ENCODE measurements at regions not wholly inside any gene's neighbourhood (a gene's known extent, or its start where the extent isn't known, plus 50 kb on each side); places are given as distances from the start of the nearest gene placed in this dataset.

- ChIA-PET POLR2A (no interaction called here), CTCF (no interaction called here)
- no TSS peak for BruUV-seq (replicated peaks)
- Histone ChIP-seq H3K27me3 (ENCODE audit: control insufficient read depth, insufficient read depth, low read length) (no peaks in the 10 kb centered on the region), H3K36me3 (ENCODE audit: control insufficient read depth, insufficient read depth, low read length) (no peaks in the 10 kb centered on the region), H3K4me3 (ENCODE audit: low read depth in 2 of 2, low read length in 2 of 2) (no peak overlapping the region), H3K4me1 (ENCODE audit: control insufficient read depth, insufficient read depth, low read length) (no peaks in the 10 kb centered on the region), H3K9me3 (ENCODE audit: control insufficient read depth, insufficient read depth, low read depth, low read length) (no peaks in the 10 kb centered on the region), H3K27ac (ENCODE audit: low read length) (no peak overlapping the region)
- in situ Hi-C loops (cut with HindIII; ENCODE audit: low pct_unique_long_range_greater_than_20kb, low sequenced_read_pairs): no loop called here
- DNase-seq (ENCODE audit: low read depth, low spot score) (no peak), ATAC-seq (no peak)
- TF ChIP-seq, protein P1, sequence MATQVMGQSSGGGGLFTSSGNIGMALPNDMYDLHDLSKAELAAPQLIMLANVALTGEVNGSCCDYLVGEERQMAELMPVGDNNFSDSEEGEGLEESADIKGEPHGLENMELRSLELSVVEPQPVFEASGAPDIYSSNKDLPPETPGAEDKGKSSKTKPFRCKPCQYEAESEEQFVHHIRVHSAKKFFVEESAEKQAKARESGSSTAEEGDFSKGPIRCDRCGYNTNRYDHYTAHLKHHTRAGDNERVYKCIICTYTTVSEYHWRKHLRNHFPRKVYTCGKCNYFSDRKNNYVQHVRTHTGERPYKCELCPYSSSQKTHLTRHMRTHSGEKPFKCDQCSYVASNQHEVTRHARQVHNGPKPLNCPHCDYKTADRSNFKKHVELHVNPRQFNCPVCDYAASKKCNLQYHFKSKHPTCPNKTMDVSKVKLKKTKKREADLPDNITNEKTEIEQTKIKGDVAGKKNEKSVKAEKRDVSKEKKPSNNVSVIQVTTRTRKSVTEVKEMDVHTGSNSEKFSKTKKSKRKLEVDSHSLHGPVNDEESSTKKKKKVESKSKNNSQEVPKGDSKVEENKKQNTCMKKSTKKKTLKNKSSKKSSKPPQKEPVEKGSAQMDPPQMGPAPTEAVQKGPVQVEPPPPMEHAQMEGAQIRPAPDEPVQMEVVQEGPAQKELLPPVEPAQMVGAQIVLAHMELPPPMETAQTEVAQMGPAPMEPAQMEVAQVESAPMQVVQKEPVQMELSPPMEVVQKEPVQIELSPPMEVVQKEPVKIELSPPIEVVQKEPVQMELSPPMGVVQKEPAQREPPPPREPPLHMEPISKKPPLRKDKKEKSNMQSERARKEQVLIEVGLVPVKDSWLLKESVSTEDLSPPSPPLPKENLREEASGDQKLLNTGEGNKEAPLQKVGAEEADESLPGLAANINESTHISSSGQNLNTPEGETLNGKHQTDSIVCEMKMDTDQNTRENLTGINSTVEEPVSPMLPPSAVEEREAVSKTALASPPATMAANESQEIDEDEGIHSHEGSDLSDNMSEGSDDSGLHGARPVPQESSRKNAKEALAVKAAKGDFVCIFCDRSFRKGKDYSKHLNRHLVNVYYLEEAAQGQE (IDR thresholded peaks at IDR 0.05; ENCODE audit: insufficient read depth in 1 of 2, low read depth in 2 of 2, low read length in 1 of 2): no peak
- TF ChIP-seq TCF7L2 (IDR thresholded peaks at IDR 0.05; ENCODE audit: low read depth, low read length): no peak
- TF ChIP-seq SIN3A (IDR thresholded peaks at IDR 0.05; ENCODE audit: borderline replicate concordance, insufficient read depth, low read depth, low read length): no peak
- TF ChIP-seq CTCF (IDR thresholded peaks at IDR 0.05): no peak
- no peak for TF ChIP-seq POLR2AphosphoS5 (IDR thresholded peaks at IDR 0.05; ENCODE audit: low read depth, low read length)
- intact Hi-C loops (cut with micrococcal nuclease; ENCODE audit: unreplicated experiment): no loop called here
Measured at GRCh38 chr3:20317616-20318015, 131.6 kb upstream of the SGO1 start.

DNA sequence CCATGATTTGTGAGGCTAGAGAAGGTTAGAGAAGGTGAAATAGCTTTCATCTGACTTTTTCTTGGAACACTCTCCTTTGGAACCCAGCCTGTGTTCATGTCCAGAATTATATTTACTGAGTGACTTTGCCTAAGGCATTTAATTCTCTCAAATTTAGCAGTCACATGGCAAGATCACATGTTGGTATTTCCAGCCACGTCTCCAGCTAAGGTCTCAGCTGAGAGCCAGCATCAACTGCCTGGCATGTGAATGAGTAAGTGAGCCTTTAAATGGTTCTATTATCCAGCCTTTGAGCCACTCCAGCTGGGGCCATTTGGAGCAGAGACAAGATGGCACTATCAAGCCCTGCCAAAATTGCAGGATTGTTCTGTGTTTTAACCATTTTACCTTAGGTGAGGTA, 130.2 kb upstream of the SGO1 start:
- ATAC-seq: no peak
- CTCF ChIA-PET: no interaction called here

More for the DNA sequence above, 130.2 kb upstream of the SGO1 start:
- intact Hi-C loops (cut with micrococcal nuclease; ENCODE audit: unreplicated experiment) (no loop called here), in situ Hi-C loops (cut with HindIII; ENCODE audit: low pct_unique_long_range_greater_than_20kb, low sequenced_read_pairs) (no loop called here)
- POLR2A ChIA-PET: no interaction called here
- no peaks in the 10 kb centered on the region for H3K4me1 ChIP-seq (ENCODE audit: control insufficient read depth, insufficient read depth, low read length)
- H3K27ac ChIP-seq (ENCODE audit: low read length): no peak overlapping the region
- H3K9me3 ChIP-seq (ENCODE audit: control insufficient read depth, insufficient read depth, low read depth, low read length): no peaks in the 10 kb centered on the region
- no peaks in the 10 kb centered on the region for H3K36me3 ChIP-seq (ENCODE audit: control insufficient read depth, insufficient read depth, low read length)
- no peaks in the 10 kb centered on the region for H3K27me3 ChIP-seq (ENCODE audit: control insufficient read depth, insufficient read depth, low read length)
- DNase-seq (ENCODE audit: low read depth, low spot score): no peak
- no TSS peak for BruUV-seq (replicated peaks)
- H3K4me3 ChIP-seq (ENCODE audit: low read depth in 2 of 2, low read length in 2 of 2): no peak overlapping the region
- TF ChIP-seq CTCF (IDR thresholded peaks at IDR 0.05) (no peak), TCF7L2 (IDR thresholded peaks at IDR 0.05; ENCODE audit: low read depth, low read length) (no peak), POLR2AphosphoS5 (IDR thresholded peaks at IDR 0.05; ENCODE audit: low read depth, low read length) (no peak), SIN3A (IDR thresholded peaks at IDR 0.05; ENCODE audit: borderline replicate concordance, insufficient read depth, low read depth, low read length) (no peak)
- TF ChIP-seq, protein P1 (IDR thresholded peaks at IDR 0.05; ENCODE audit: insufficient read depth in 1 of 2, low read depth in 2 of 2, low read length in 1 of 2): no peak

Measured in Panc1 (cell line).